ENCODE measurements at regions not wholly inside any gene's neighbourhood (a gene's known extent, or its start where the extent isn't known, plus 50 kb on each side); places are given as distances from the start of the nearest gene placed in this dataset.
"Not testable (repeated sequence)": the region's sequence is repeated elsewhere in the genome, so short reads cannot be mapped to it uniquely, and the experiment has no call there.

DNA sequence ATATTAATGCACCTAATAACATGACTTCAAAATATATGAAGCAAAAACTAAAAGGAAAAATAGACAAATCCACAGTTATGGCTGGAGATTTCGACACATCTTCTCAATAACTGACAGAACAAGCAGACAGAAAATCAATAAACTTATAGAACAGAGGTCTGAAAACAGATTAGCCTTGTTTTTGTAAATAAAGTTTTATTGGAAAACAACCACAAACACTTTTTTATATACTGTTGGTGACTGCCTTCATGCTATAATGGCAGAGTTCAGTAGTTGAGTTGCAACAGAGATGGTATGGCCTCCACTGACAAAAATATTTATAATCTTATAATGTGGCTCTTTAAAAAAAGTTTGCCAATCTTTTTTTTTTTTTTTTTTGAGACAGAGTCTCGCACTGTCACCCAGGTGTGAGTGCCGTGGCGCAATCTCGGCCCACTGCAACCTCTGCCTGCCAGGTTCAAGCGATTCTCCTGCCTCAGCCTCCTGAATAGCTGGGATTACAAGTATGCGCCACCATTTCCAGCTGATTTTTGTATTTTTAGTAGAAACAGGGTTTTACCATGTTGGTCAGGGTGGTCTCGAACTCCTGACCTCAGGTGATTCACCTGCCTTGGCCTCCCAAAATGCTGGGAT lies 52.2 kb upstream of the GATA2 start:
- ChIA-PET CTCF (no interaction called here), POLR2A (no interaction called here)
- H3K27me3 Mint-ChIP-seq = peaks cover 25% of the 10 kb centered on the region
- peaks cover 0 to 8% (median 5%) of the 10 kb centered on the region in 3 donors for H3K9me3 ChIP-seq (ENCODE audit: control extremely low read depth in 1 of 3, control insufficient read depth in 2 of 3, insufficient read depth in 1 of 3, low read length in 2 of 3)
- peaks cover 0 to 16% (median 4%) of the 10 kb centered on the region in 4 experiments for H3K27me3 ChIP-seq (replicated peaks in 1 of 4; ENCODE audit: control extremely low read depth in 1 of 4, control insufficient read depth in 3 of 4, insufficient read depth in 4 of 4, low read length in 3 of 4)
- H3K4me2 ChIP-seq (replicated peaks; ENCODE audit: low read depth, low read length, poor library complexity, severe bottlenecking) = no peak overlapping the region
- no peak for TF ChIP-seq EZH2 (IDR thresholded peaks at IDR 0.05; ENCODE audit: borderline replicate concordance, insufficient read depth, low read depth, low read length, poor library complexity, severe bottlenecking)
- TF ChIP-seq, protein P1, sequence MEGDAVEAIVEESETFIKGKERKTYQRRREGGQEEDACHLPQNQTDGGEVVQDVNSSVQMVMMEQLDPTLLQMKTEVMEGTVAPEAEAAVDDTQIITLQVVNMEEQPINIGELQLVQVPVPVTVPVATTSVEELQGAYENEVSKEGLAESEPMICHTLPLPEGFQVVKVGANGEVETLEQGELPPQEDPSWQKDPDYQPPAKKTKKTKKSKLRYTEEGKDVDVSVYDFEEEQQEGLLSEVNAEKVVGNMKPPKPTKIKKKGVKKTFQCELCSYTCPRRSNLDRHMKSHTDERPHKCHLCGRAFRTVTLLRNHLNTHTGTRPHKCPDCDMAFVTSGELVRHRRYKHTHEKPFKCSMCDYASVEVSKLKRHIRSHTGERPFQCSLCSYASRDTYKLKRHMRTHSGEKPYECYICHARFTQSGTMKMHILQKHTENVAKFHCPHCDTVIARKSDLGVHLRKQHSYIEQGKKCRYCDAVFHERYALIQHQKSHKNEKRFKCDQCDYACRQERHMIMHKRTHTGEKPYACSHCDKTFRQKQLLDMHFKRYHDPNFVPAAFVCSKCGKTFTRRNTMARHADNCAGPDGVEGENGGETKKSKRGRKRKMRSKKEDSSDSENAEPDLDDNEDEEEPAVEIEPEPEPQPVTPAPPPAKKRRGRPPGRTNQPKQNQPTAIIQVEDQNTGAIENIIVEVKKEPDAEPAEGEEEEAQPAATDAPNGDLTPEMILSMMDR (IDR thresholded peaks at IDR 0.05) = no peak
- no peak overlapping the region for H3K9ac ChIP-seq (ENCODE audit: low read length)
- H3K27ac Mint-ChIP-seq = no peak overlapping the region
- intact Hi-C loops (cut with micrococcal nuclease) = no loop called here
- no peaks in the 10 kb centered on the region for H3K36me3 ChIP-seq (replicated peaks in 1 of 2; ENCODE audit: control extremely low read depth in 1 of 2, control insufficient read depth in 1 of 2, extremely low read depth in 1 of 2, insufficient read depth in 2 of 2, low read length in 1 of 2)
- H3K4me1 ChIP-seq (ENCODE audit: control insufficient read depth in 2 of 2, insufficient read depth in 2 of 2, low read length in 2 of 2) = no peaks in the 10 kb centered on the region
- no peaks in the 10 kb centered on the region for H3K4me1 Mint-ChIP-seq
- H3K27ac ChIP-seq (ENCODE audit: low read length in 2 of 2) = no peak overlapping the region
- H2AFZ ChIP-seq (ENCODE audit: insufficient read depth, low read depth, low read length, poor library complexity, severe bottlenecking) = no peak overlapping the region
- DNase-seq (no peak), ATAC-seq (ENCODE audit: low read depth) (no peak)
- H3K4me3 ChIP-seq (ENCODE audit: control extremely low read depth in 1 of 5, extremely low read depth in 1 of 5, insufficient read depth in 1 of 5, low read depth in 2 of 5, low read length in 4 of 5) = no peak overlapping the region
- peaks cover 9% of the 10 kb centered on the region for H3K9me3 Mint-ChIP-seq (ENCODE audit: insufficient read depth)
- no peak overlapping the region for H3K4me3 Mint-ChIP-seq
- H3K79me2 ChIP-seq (ENCODE audit: control insufficient read depth, insufficient read depth, low read length) = no peaks in the 10 kb centered on the region
- WGBS (ENCODE audit: insufficient coverage) = 91% methylated on average over 7 of the region's 8 CpGs
- H4K20me1 ChIP-seq (ENCODE audit: control insufficient read depth, insufficient read depth, low read length, poor library complexity, severe bottlenecking) = no peaks in the 10 kb centered on the region

DNA sequence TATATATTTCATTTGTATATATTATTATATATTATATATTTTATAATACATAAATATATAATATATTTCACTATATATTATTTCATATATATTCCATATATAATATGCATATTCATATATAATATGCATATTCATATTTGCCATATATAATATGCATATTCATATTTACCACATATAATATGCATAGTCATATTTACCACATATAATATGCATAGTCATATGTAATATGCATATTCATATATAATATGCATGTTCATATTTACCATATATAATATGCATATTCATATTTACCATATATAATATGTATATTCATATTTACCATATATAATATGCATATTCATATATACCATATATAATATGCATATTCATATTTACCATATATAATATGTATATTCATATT lies 51.2 kb upstream of the GATA2 start:
- Mint-ChIP-seq H3K9me3 (ENCODE audit: insufficient read depth) (peaks cover 9% of the 10 kb centered on the region), H3K27ac (no peak overlapping the region), H3K4me1 (no peaks in the 10 kb centered on the region), H3K27me3 (peaks cover 27% of the 10 kb centered on the region), H3K4me3 (no peak overlapping the region)
- H3K27me3 ChIP-seq (replicated peaks in 1 of 4; ENCODE audit: control extremely low read depth in 1 of 4, control insufficient read depth in 3 of 4, insufficient read depth in 4 of 4, low read length in 3 of 4) = peaks cover 0 to 14% (median 4%) of the 10 kb centered on the region in 4 experiments
- intact Hi-C loops (cut with micrococcal nuclease) = no loop called here
- POLR2A ChIA-PET = interaction anchor here (0.6 kb wide), 1 partner anchor 18 kb away, joined by 6 read pairs; no protein-coding TSS in a partner anchor
- no peak overlapping the region for H2AFZ ChIP-seq (ENCODE audit: insufficient read depth, low read depth, low read length, poor library complexity, severe bottlenecking)
- no peak overlapping the region for H3K4me2 ChIP-seq (replicated peaks; ENCODE audit: low read depth, low read length, poor library complexity, severe bottlenecking)
- no peak overlapping the region for H3K9ac ChIP-seq (ENCODE audit: low read length)
- no peak for TF ChIP-seq EZH2 (IDR thresholded peaks at IDR 0.05; ENCODE audit: borderline replicate concordance, insufficient read depth, low read depth, low read length, poor library complexity, severe bottlenecking)
- TF ChIP-seq, protein P1 (IDR thresholded peaks at IDR 0.05) = no peak
- no peak overlapping the region for H3K4me3 ChIP-seq (ENCODE audit: control extremely low read depth in 1 of 5, extremely low read depth in 1 of 5, insufficient read depth in 1 of 5, low read depth in 2 of 5, low read length in 4 of 5)
- H4K20me1 ChIP-seq (ENCODE audit: control insufficient read depth, insufficient read depth, low read length, poor library complexity, severe bottlenecking) = no peaks in the 10 kb centered on the region
- CTCF ChIA-PET = no interaction called here
- no peak for DNase-seq
- peaks cover 0 to 8% (median 5%) of the 10 kb centered on the region in 3 donors for H3K9me3 ChIP-seq (ENCODE audit: control extremely low read depth in 1 of 3, control insufficient read depth in 2 of 3, insufficient read depth in 1 of 3, low read length in 2 of 3)
- no peak overlapping the region for H3K27ac ChIP-seq (ENCODE audit: low read length in 2 of 2)
- H3K79me2 ChIP-seq (ENCODE audit: control insufficient read depth, insufficient read depth, low read length) = no peaks in the 10 kb centered on the region
- no peaks in the 10 kb centered on the region for H3K36me3 ChIP-seq (replicated peaks in 1 of 2; ENCODE audit: control extremely low read depth in 1 of 2, control insufficient read depth in 1 of 2, extremely low read depth in 1 of 2, insufficient read depth in 2 of 2, low read length in 1 of 2)
- no peaks in the 10 kb centered on the region for H3K4me1 ChIP-seq (ENCODE audit: control insufficient read depth in 2 of 2, insufficient read depth in 2 of 2, low read length in 2 of 2)
- ATAC-seq (ENCODE audit: low read depth) = no peak

DNA sequence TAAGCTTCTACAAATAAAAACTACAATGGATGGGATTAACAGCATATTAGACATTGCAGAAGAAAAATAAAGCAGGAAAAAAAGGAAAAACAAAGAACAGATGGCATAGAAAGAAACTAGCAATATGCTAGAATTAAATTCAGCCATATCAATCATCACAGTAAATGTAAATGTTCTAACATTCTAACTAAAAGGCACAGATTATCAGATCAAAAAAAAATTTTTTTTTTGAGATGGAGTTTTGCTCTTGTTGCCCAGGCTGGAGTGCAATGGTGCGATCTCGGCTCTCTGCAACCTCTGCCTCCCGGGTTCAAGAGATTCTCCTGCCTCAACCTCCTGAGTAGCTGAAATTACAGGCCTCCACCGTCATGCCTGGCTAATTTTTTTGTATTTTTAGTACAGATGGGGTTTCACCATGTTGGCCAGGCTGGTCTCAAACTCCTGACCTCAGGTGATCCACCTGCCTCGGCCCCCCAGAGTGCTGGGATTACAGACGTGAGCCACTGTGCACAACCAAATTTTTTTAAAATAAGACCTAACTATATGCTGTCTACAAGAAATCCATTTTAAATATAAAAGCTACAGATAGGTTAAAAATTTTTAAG lies 50.7 kb upstream of the GATA2 start:
- H3K4me1 Mint-ChIP-seq; ATAC-seq (ENCODE audit: low read depth); H2AFZ ChIP-seq (ENCODE audit: insufficient read depth, low read depth, low read length, poor library complexity, severe bottlenecking); H3K36me3 ChIP-seq (replicated peaks in 1 of 2; ENCODE audit: control extremely low read depth in 1 of 2, control insufficient read depth in 1 of 2, extremely low read depth in 1 of 2, insufficient read depth in 2 of 2, low read length in 1 of 2); H4K20me1 ChIP-seq (ENCODE audit: control insufficient read depth, insufficient read depth, low read length, poor library complexity, severe bottlenecking); CTCF ChIA-PET; H3K27ac ChIP-seq (ENCODE audit: low read length in 2 of 2); DNase-seq; H3K4me3 Mint-ChIP-seq; H3K4me3 ChIP-seq (ENCODE audit: control extremely low read depth in 1 of 5, extremely low read depth in 1 of 5, insufficient read depth in 1 of 5, low read depth in 2 of 5, low read length in 4 of 5); H3K27ac Mint-ChIP-seq; H3K79me2 ChIP-seq (ENCODE audit: control insufficient read depth, insufficient read depth, low read length); intact Hi-C loops (cut with micrococcal nuclease); H3K9me3 Mint-ChIP-seq (ENCODE audit: insufficient read depth); H3K9ac ChIP-seq (ENCODE audit: low read length); H3K9me3 ChIP-seq (ENCODE audit: control extremely low read depth in 1 of 3, control insufficient read depth in 2 of 3, insufficient read depth in 1 of 3, low read length in 2 of 3); H3K4me2 ChIP-seq (replicated peaks; ENCODE audit: low read depth, low read length, poor library complexity, severe bottlenecking); H3K4me1 ChIP-seq (ENCODE audit: control insufficient read depth in 2 of 2, insufficient read depth in 2 of 2, low read length in 2 of 2): not testable (repeated sequence)
- 96% methylated on average over 4 of the region's 6 CpGs for WGBS (ENCODE audit: insufficient coverage)
- peaks cover 25% of the 10 kb centered on the region for H3K27me3 Mint-ChIP-seq
- POLR2A ChIA-PET = interaction anchor here (0.6 kb wide), 1 partner anchor 17 kb away, joined by 6 read pairs; no protein-coding TSS in a partner anchor
- peaks cover 0 to 14% (median 4%) of the 10 kb centered on the region in 4 experiments for H3K27me3 ChIP-seq (replicated peaks in 1 of 4; ENCODE audit: control extremely low read depth in 1 of 4, control insufficient read depth in 3 of 4, insufficient read depth in 4 of 4, low read length in 3 of 4)
